ENCODE measurements at regions not wholly inside any gene's neighbourhood (a gene's known extent, or its start where the extent isn't known, plus 50 kb on each side); places are given as distances from the start of the nearest gene placed in this dataset.
A peak's percentile ranks its signal among the peaks of the same experiment; 100 is the strongest.
"Not testable (repeated sequence)": the region's sequence is repeated elsewhere in the genome, so short reads cannot be mapped to it uniquely, and the experiment has no call there.

GRCh38 chr1:196366-196765 is 255.1 kb downstream of the OR4F29 start:
- not testable (repeated sequence) for DNase-seq (ENCODE audit: low read depth); H3K4me3 ChIP-seq (ENCODE audit: low read depth, low read length)

GRCh38 chr1:191296-192049 is 260.0 kb downstream of the OR4F29 start:
- not testable (repeated sequence) for H3K4me3 ChIP-seq (ENCODE audit: low read depth, low read length); DNase-seq (ENCODE audit: low read depth)

- not testable (repeated sequence) for DNase-seq (ENCODE audit: low read depth); H3K4me3 ChIP-seq (ENCODE audit: low read depth, low read length)
Observed at GRCh38 chr1:190678-191077, 260.8 kb downstream of the OR4F29 start.

- not testable (repeated sequence) for H3K4me3 ChIP-seq (ENCODE audit: low read depth, low read length); DNase-seq (ENCODE audit: low read depth)
Observed at GRCh38 chr1:189915-190314, 261.6 kb downstream of the OR4F29 start.

GRCh38 chr1:189270-189669 is 262.2 kb downstream of the OR4F29 start:
- DNase-seq (ENCODE audit: low read depth); H3K4me3 ChIP-seq (ENCODE audit: low read depth, low read length): not testable (repeated sequence)

GRCh38 chr1:187298-187697 is 264.2 kb downstream of the OR4F29 start:
- not testable (repeated sequence) for DNase-seq (ENCODE audit: low read depth); H3K4me3 ChIP-seq (ENCODE audit: low read depth, low read length)

- DNase-seq (ENCODE audit: low read depth); H3K4me3 ChIP-seq (ENCODE audit: low read depth, low read length): not testable (repeated sequence)
Observed at GRCh38 chr1:186691-187131, 264.8 kb downstream of the OR4F29 start.

GRCh38 chr1:186223-186622 is 265.3 kb downstream of the OR4F29 start:
- DNase-seq (ENCODE audit: low read depth); H3K4me3 ChIP-seq (ENCODE audit: low read depth, low read length): not testable (repeated sequence)

- H3K4me3 ChIP-seq (ENCODE audit: low read depth, low read length); DNase-seq (ENCODE audit: low read depth): not testable (repeated sequence)
Observed at GRCh38 chr1:185526-185925, 266.0 kb downstream of the OR4F29 start.

- not testable (repeated sequence) for DNase-seq (ENCODE audit: low read depth); H3K4me3 ChIP-seq (ENCODE audit: low read depth, low read length)
Observed at GRCh38 chr1:184336-184686, 267.2 kb downstream of the OR4F29 start.

- not testable (repeated sequence) for DNase-seq (ENCODE audit: low read depth); H3K4me3 ChIP-seq (ENCODE audit: low read depth, low read length)
Observed at GRCh38 chr1:183620-184335, 267.7 kb downstream of the OR4F29 start.

GRCh38 chr1:183081-183480 is 268.4 kb downstream of the OR4F29 start:
- not testable (repeated sequence) for DNase-seq (ENCODE audit: low read depth); H3K4me3 ChIP-seq (ENCODE audit: low read depth, low read length)

- DNase-seq (ENCODE audit: low read depth); H3K4me3 ChIP-seq (ENCODE audit: low read depth, low read length): not testable (repeated sequence)
Observed at GRCh38 chr1:182631-183030, 268.8 kb downstream of the OR4F29 start.

- peak; percentile 87 for DNase-seq (ENCODE audit: low read depth)
- not testable (repeated sequence) for H3K4me3 ChIP-seq (ENCODE audit: low read depth, low read length)
Observed at GRCh38 chr1:181247-182216, 269.9 kb downstream of the OR4F29 start.

GRCh38 chr1:180749-181205 is 270.7 kb downstream of the OR4F29 start:
- H3K4me3 ChIP-seq (ENCODE audit: low read depth, low read length); DNase-seq (ENCODE audit: low read depth): not testable (repeated sequence)

GRCh38 chr1:138842-139241 is 312.6 kb downstream of the OR4F29 start:
- H3K4me3 ChIP-seq (ENCODE audit: low read depth, low read length); DNase-seq (ENCODE audit: low read depth): not testable (repeated sequence)

GRCh38 chr1:137664-138063 is 313.8 kb downstream of the OR4F29 start:
- not testable (repeated sequence) for DNase-seq (ENCODE audit: low read depth); H3K4me3 ChIP-seq (ENCODE audit: low read depth, low read length)

GRCh38 chr1:136344-136932 is 315.0 kb downstream of the OR4F29 start:
- DNase-seq (ENCODE audit: low read depth); H3K4me3 ChIP-seq (ENCODE audit: low read depth, low read length): not testable (repeated sequence)

- H3K4me3 ChIP-seq (ENCODE audit: low read depth, low read length); DNase-seq (ENCODE audit: low read depth): not testable (repeated sequence)
Observed at GRCh38 chr1:134936-135335, 316.5 kb downstream of the OR4F29 start.
